Activated B cell treated with CpG ODN at 0.5 μM for 24 hours (primary cell): ENCODE measurements at regions not wholly inside any gene's neighbourhood (a gene's known extent, or its start where the extent isn't known, plus 50 kb on each side); places are given as distances from the start of the nearest gene placed in this dataset.

Source experiments
- ATAC-seq: fragments of 200-7000 bp; cut with Tn5 transposase; one replicate; pipeline ENCODE4 v1.10.0; 2021; ENCODE audit warnings: low read depth, mild to moderate bottlenecking, moderate library complexity
- CTCF ChIA-PET: fragments of 350-600 bp; sonication (Branson Sonifier 250); formaldehyde crosslinking; loops from one replicate; lab custom pipeline; 2021; ENCODE audit warnings: antibody characterized with exemption; lab: Charles Lee
- POLR2A ChIA-PET: fragments of 350-600 bp; sonication (Branson Sonifier 250); formaldehyde crosslinking; loops from one replicate; lab custom pipeline; 2021; ENCODE audit warnings: antibody characterized with exemption; lab: Charles Lee
- DNase-seq: peaks from one replicate; pipeline ENCODE4 v3.0.0; 2022
- H3K27ac Mint-ChIP-seq: one replicate; pipeline ENCODE4 v1.8.0; 2020; ENCODE audit warnings: mixed read lengths
- H3K27me3 Mint-ChIP-seq: one replicate; pipeline ENCODE4 v1.8.0; 2021; ENCODE audit warnings: mixed read lengths
- H3K36me3 Mint-ChIP-seq: one replicate; pipeline ENCODE4 v1.8.0; 2021; ENCODE audit warnings: low read depth, mixed read lengths
- H3K4me1 Mint-ChIP-seq: one replicate; pipeline ENCODE4 v1.8.0; 2021; ENCODE audit warnings: mixed read lengths
- H3K4me3 Mint-ChIP-seq: one replicate; pipeline ENCODE4 v1.8.0; 2020; ENCODE audit warnings: mild to moderate bottlenecking, mixed read lengths
- H3K9me3 Mint-ChIP-seq: one replicate; pipeline ENCODE4 v1.8.0; 2020; ENCODE audit warnings: mixed read lengths
- intact Hi-C: fragments of 100-400 bp; cut with micrococcal nuclease; formaldehyde crosslinking; loops from one replicate; pipeline ENCODE4 v1.15.1; 2024
- TF ChIP-seq, protein P1 (sequence below): fragments of 200-600 bp; IDR thresholded peaks from one replicate; pipeline ENCODE4 v1.8.0; 2022; ENCODE audit warnings: antibody characterized with exemption, mild to moderate bottlenecking

DNA sequence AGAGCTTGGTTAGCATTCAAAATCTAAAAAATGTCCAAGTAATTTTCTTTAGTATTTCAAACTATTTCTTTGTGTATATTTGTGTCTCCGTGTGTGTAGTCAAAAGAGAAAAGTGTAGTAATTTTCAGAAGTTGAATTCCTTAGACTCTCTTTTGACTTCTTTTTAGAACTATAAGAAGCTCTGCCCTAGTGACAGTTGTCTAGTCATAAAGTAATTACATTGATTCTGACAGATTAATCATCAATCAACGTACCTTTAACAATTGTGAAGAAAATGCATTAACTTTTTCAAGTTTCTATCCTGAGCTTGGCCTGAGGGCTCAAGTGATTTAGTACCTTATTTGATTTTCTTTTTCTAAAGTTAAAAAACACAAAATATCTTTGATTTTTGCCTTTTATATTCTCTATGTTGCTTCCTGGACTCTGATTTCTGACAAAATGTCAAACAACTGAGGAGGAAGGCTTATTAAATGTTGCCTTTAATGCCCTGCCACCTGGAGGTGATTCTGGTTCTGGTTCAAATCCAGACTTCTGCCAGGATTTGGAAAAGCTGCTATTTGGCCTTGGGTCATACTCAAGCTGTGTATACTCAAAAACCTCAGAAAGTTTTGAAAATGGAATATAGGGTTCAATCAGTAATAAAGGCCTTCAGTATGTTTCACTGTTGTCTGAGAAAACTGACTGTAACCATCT lies 653.6 kb downstream of the NSUN3 start:
- peaks cover 2% of the 10 kb centered on the region for H3K9me3 Mint-ChIP-seq
- no peak for DNase-seq
- intact Hi-C loops = no loop called here
- TF ChIP-seq, protein P1, sequence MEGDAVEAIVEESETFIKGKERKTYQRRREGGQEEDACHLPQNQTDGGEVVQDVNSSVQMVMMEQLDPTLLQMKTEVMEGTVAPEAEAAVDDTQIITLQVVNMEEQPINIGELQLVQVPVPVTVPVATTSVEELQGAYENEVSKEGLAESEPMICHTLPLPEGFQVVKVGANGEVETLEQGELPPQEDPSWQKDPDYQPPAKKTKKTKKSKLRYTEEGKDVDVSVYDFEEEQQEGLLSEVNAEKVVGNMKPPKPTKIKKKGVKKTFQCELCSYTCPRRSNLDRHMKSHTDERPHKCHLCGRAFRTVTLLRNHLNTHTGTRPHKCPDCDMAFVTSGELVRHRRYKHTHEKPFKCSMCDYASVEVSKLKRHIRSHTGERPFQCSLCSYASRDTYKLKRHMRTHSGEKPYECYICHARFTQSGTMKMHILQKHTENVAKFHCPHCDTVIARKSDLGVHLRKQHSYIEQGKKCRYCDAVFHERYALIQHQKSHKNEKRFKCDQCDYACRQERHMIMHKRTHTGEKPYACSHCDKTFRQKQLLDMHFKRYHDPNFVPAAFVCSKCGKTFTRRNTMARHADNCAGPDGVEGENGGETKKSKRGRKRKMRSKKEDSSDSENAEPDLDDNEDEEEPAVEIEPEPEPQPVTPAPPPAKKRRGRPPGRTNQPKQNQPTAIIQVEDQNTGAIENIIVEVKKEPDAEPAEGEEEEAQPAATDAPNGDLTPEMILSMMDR = no peak
- H3K36me3 Mint-ChIP-seq = no peaks in the 10 kb centered on the region
- POLR2A ChIA-PET = no interaction called here
- CTCF ChIA-PET = no interaction called here
- no peak for ATAC-seq
- no peak overlapping the region for H3K27ac Mint-ChIP-seq
- no peaks in the 10 kb centered on the region for H3K4me1 Mint-ChIP-seq
- no peaks in the 10 kb centered on the region for H3K27me3 Mint-ChIP-seq
- no peak overlapping the region for H3K4me3 Mint-ChIP-seq

DNA sequence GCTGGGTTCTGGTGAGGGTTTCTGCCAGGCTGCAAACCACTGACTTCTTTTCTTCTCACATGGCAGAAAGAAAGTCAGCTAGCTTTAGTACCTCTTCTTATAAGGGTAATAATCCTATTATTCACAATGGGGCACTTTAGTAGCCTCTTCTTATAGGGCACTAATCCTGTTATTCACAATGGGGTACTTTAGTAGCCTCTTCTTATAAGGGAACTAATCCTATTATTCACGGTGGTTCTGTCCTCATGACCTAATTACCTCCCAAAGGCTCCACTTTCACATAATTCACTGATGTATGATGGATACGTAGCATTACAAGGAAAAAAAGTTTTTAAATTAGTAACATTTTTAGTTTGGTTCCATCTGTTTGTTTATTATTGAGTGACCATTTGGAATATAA lies 671.3 kb downstream of the NSUN3 start:
- Mint-ChIP-seq H3K4me3 (no peak overlapping the region), H3K4me1 (no peaks in the 10 kb centered on the region), H3K27ac (no peak overlapping the region), H3K9me3 (peaks cover 8% of the 10 kb centered on the region), H3K36me3 (no peaks in the 10 kb centered on the region), H3K27me3 (no peaks in the 10 kb centered on the region)
- intact Hi-C loops = no loop called here
- no peak for DNase-seq
- POLR2A ChIA-PET = no interaction called here
- TF ChIP-seq, protein P1 = no peak
- ATAC-seq = no peak
- CTCF ChIA-PET = no interaction called here

- no peak for DNase-seq
- TF ChIP-seq, protein P1 = no peak
- Mint-ChIP-seq H3K4me1 (no peaks in the 10 kb centered on the region), H3K27me3 (no peaks in the 10 kb centered on the region), H3K36me3 (no peaks in the 10 kb centered on the region), H3K4me3 (no peak overlapping the region), H3K9me3 (peaks cover 8% of the 10 kb centered on the region), H3K27ac (no peak overlapping the region)
- no peak for ATAC-seq
- POLR2A ChIA-PET = no interaction called here
- CTCF ChIA-PET = no interaction called here
- intact Hi-C loops = no loop called here
These were observed 672.5 kb downstream of the NSUN3 start for GRCh38 chr3:94735354-94735753.

- POLR2A ChIA-PET = no interaction called here
- Mint-ChIP-seq H3K36me3 (no peaks in the 10 kb centered on the region), H3K4me3 (no peak overlapping the region), H3K4me1 (no peaks in the 10 kb centered on the region), H3K27me3 (no peaks in the 10 kb centered on the region), H3K27ac (no peak overlapping the region), H3K9me3 (peaks cover 3% of the 10 kb centered on the region)
- intact Hi-C loops = no loop called here
- ATAC-seq (no peak), DNase-seq (no peak)
- CTCF ChIA-PET = no interaction called here
- TF ChIP-seq, protein P1 = no peak
These were observed 674.3 kb downstream of the NSUN3 start for GRCh38 chr3:94737116-94737515.

DNA sequence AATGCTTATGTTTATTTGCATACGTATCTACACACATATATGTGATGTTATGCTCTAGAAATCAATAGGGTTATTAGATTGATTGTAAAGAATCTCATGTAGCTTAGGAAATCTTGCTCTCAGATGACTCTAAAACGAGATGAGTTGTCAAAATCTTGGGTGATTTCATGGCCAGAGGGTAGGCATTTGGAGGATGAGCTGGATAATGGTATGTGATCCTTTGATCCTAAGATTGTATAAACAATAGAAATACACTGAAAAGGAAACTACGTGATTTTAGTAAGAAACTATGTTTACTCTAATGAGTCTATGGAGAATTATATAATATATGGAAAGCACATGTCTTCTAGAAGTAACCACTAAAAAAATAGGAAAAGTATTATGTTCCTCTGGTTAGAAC lies 676.6 kb downstream of the NSUN3 start:
- TF ChIP-seq, protein P1 = no peak
- DNase-seq = no peak
- no peaks in the 10 kb centered on the region for H3K36me3 Mint-ChIP-seq
- no peaks in the 10 kb centered on the region for H3K4me1 Mint-ChIP-seq
- ChIA-PET CTCF (no interaction called here), POLR2A (no interaction called here)
- intact Hi-C loops = no loop called here
- no peak overlapping the region for H3K4me3 Mint-ChIP-seq
- no peak overlapping the region for H3K27ac Mint-ChIP-seq
- ATAC-seq = no peak
- H3K9me3 Mint-ChIP-seq = peaks cover 3% of the 10 kb centered on the region
- no peaks in the 10 kb centered on the region for H3K27me3 Mint-ChIP-seq
